Neural cell (in vitro differentiated cells): ENCODE measurements at regions not wholly inside any gene's neighbourhood (a gene's known extent, or its start where the extent isn't known, plus 50 kb on each side); places are given as distances from the start of the nearest gene placed in this dataset.

ENCODE experiments used
- H2AFZ ChIP-seq: fragments of 200-600, 300-800 bp; sonication (generic), shearing (Covaris generic); 2 replicates; pipeline ENCODE4 v1.6.0; 2014; ENCODE audit warnings: low read depth, mild to moderate bottlenecking, antibody characterized with exemption, low read length, moderate library complexity
- H3F3A ChIP-seq: fragments of 200-600 bp; shearing (Covaris generic); 2 replicates; pipeline ENCODE4 v1.6.1; 2016; ENCODE audit warnings: mild to moderate bottlenecking, moderate library complexity, mixed read lengths, antibody characterized with exemption, low read length; ENCODE audit not compliant: insufficient read depth, poor library complexity, severe bottlenecking
- H3K27ac ChIP-seq: fragments of 200-600, 300-800 bp; sonication (generic), shearing (Covaris generic); 2 replicates; pipeline ENCODE4 v1.5.1; 2014; ENCODE audit warnings: mild to moderate bottlenecking, low read length, moderate library complexity
- H3K27me3 ChIP-seq: fragments of 300-800, 200-600 bp; sonication (generic), shearing (Covaris generic); 2 replicates; pipeline ENCODE4 v1.6.0; 2014; ENCODE audit warnings: mild to moderate bottlenecking, low read depth, low read length, moderate library complexity; ENCODE audit not compliant: insufficient read depth
- H3K36me3 ChIP-seq: fragments of 300-800, 200-600 bp; sonication (generic), shearing (Covaris generic); 2 replicates; pipeline ENCODE4 v1.5.1; 2014; ENCODE audit warnings: mild to moderate bottlenecking, antibody characterized with exemption, low read length, moderate library complexity; ENCODE audit not compliant: insufficient read depth
- H3K4me2 ChIP-seq: fragments of 300-800, 200-600 bp; sonication (generic), shearing (Covaris generic); 2 replicates; pipeline ENCODE4 v1.6.0; 2014; ENCODE audit warnings: mild to moderate bottlenecking, low read length
- H3K4me3 ChIP-seq: fragments of 300-800, 200-600 bp; sonication (generic), shearing (Covaris generic); 2 replicates; pipeline ENCODE4 v1.5.1; 2014; ENCODE audit warnings: mild to moderate bottlenecking, low read length, moderate library complexity
- H3K79me2 ChIP-seq: fragments of 200-600 bp; shearing (Covaris generic); replicated peaks from 2 replicates; pipeline ENCODE4 v1.6.0; 2014; ENCODE audit warnings: mild to moderate bottlenecking, low read length, moderate library complexity; ENCODE audit not compliant: insufficient read depth
- H3K9ac ChIP-seq: fragments of 300-800, 200-600 bp; sonication (generic), shearing (Covaris generic); 2 replicates; pipeline ENCODE4 v1.6.1; 2016; ENCODE audit warnings: mild to moderate bottlenecking, low read length, mixed read lengths
- H3K9me2 ChIP-seq: fragments of 200-600 bp; shearing (Covaris generic); 2 replicates; pipeline ENCODE4 v1.6.1; 2016; ENCODE audit warnings: mild to moderate bottlenecking, low read length, mixed read lengths; ENCODE audit not compliant: insufficient read depth
- H3K9me3 ChIP-seq: fragments of 200-600, 300-800 bp; sonication (generic), shearing (Covaris generic); 2 replicates; pipeline ENCODE4 v1.6.1; 2016; ENCODE audit warnings: mild to moderate bottlenecking, mixed run types, low read length, moderate library complexity, mixed read lengths
- H4K20me1 ChIP-seq: fragments of 200-600 bp; shearing (Covaris generic); 2 replicates; pipeline ENCODE4 v1.6.1; 2016; ENCODE audit warnings: mild to moderate bottlenecking, mixed run types; ENCODE audit not compliant: insufficient read depth
- EP300 ChIP-seq: fragments of 450-650 bp; conservative IDR thresholded peaks from 2 replicates; pipeline ENCODE4 v1.6.1; 2014; ENCODE audit warnings: antibody characterized with exemption, mild to moderate bottlenecking, moderate library complexity; ENCODE audit not compliant: poor library complexity, severe bottlenecking
- EZH2 ChIP-seq: fragments of 200-600, 300-800 bp; shearing (Covaris generic), sonication (generic); IDR thresholded peaks from 2 replicates; pipeline ENCODE4 v1.6.1; 2014; ENCODE audit warnings: antibody characterized with exemption, low read length, borderline replicate concordance, mild to moderate bottlenecking; ENCODE audit not compliant: insufficient read depth, poor library complexity, severe bottlenecking
- MXI1 ChIP-seq: fragments of 450-650 bp; conservative IDR thresholded peaks from 2 replicates; pipeline ENCODE4 v1.6.1; 2014; ENCODE audit warnings: antibody characterized with exemption, mild to moderate bottlenecking; ENCODE audit not compliant: poor library complexity, severe bottlenecking
- POLR2AphosphoS5 ChIP-seq: IDR thresholded peaks from 2 replicates; pipeline ENCODE4 v1.6.1; 2012
- RAD21 ChIP-seq: fragments of 450-650 bp; conservative IDR thresholded peaks from 2 replicates; pipeline ENCODE4 v1.6.1; 2014; ENCODE audit warnings: antibody characterized with exemption, mild to moderate bottlenecking, moderate library complexity
- REST ChIP-seq: IDR thresholded peaks from 2 replicates; pipeline ENCODE4 v1.6.1; 2012; ENCODE audit warnings: borderline replicate concordance
- SMC3 ChIP-seq: fragments of 450-650 bp; conservative IDR thresholded peaks from 2 replicates; pipeline ENCODE4 v1.6.1; 2014; ENCODE audit warnings: antibody characterized with exemption, mild to moderate bottlenecking, moderate library complexity; ENCODE audit not compliant: poor library complexity
- TAF1 ChIP-seq: IDR thresholded peaks from 2 replicates; pipeline ENCODE4 v1.6.1; 2012; ENCODE audit warnings: low read depth
- TF ChIP-seq, protein P1 (sequence below): fragments of 450-650 bp; IDR thresholded peaks from 2 replicates; pipeline ENCODE4 v1.5.1; 2014; ENCODE audit warnings: antibody characterized with exemption, mild to moderate bottlenecking, moderate library complexity; ENCODE audit not compliant: poor library complexity, severe bottlenecking

GRCh38 chr21:27403011-27403410 lies 436.1 kb upstream of the ADAMTS5 start:
- Histone ChIP-seq H3K4me3 (no peak overlapping the region), H3K4me2 (no peak overlapping the region), H3K9me3 (no peaks in the 10 kb centered on the region), H3K36me3 (no peaks in the 10 kb centered on the region), H3K9ac (no peak overlapping the region), H3K9me2 (no peaks in the 10 kb centered on the region), H2AFZ (no peak overlapping the region), H3F3A (no peaks in the 10 kb centered on the region), H3K79me2 (no peaks in the 10 kb centered on the region), H3K27me3 (no peaks in the 10 kb centered on the region), H3K27ac (no peak overlapping the region), H4K20me1 (no peaks in the 10 kb centered on the region)
- TF ChIP-seq EZH2: no peak
- TF ChIP-seq SMC3: no peak
- no peak for TF ChIP-seq MXI1
- TF ChIP-seq EP300: no peak
- no peak for TF ChIP-seq TAF1
- TF ChIP-seq, protein P1, sequence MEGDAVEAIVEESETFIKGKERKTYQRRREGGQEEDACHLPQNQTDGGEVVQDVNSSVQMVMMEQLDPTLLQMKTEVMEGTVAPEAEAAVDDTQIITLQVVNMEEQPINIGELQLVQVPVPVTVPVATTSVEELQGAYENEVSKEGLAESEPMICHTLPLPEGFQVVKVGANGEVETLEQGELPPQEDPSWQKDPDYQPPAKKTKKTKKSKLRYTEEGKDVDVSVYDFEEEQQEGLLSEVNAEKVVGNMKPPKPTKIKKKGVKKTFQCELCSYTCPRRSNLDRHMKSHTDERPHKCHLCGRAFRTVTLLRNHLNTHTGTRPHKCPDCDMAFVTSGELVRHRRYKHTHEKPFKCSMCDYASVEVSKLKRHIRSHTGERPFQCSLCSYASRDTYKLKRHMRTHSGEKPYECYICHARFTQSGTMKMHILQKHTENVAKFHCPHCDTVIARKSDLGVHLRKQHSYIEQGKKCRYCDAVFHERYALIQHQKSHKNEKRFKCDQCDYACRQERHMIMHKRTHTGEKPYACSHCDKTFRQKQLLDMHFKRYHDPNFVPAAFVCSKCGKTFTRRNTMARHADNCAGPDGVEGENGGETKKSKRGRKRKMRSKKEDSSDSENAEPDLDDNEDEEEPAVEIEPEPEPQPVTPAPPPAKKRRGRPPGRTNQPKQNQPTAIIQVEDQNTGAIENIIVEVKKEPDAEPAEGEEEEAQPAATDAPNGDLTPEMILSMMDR: no peak
- no peak for TF ChIP-seq RAD21
- TF ChIP-seq REST: no peak
- no peak for TF ChIP-seq POLR2AphosphoS5

- no peaks in the 10 kb centered on the region for H3K9me2 ChIP-seq
- no peak overlapping the region for H3K9ac ChIP-seq
- no peaks in the 10 kb centered on the region for H3K27me3 ChIP-seq
- H3K4me2 ChIP-seq: no peak overlapping the region
- no peak overlapping the region for H3K4me3 ChIP-seq
- no peaks in the 10 kb centered on the region for H3F3A ChIP-seq
- H4K20me1 ChIP-seq: no peaks in the 10 kb centered on the region
- H2AFZ ChIP-seq: no peak overlapping the region
- TF ChIP-seq, protein P1: no peak
- TF ChIP-seq SMC3 (no peak), EZH2 (no peak), MXI1 (no peak), RAD21 (no peak), POLR2AphosphoS5 (no peak), REST (no peak)
- H3K27ac ChIP-seq: no peak overlapping the region
- no peaks in the 10 kb centered on the region for H3K9me3 ChIP-seq
- H3K36me3 ChIP-seq: no peaks in the 10 kb centered on the region
- no peaks in the 10 kb centered on the region for H3K79me2 ChIP-seq
Observed at GRCh38 chr21:27400045-27400444, 433.2 kb upstream of the ADAMTS5 start.
